GM18505 (cell line): ENCODE measurements at regions not wholly inside any gene's neighbourhood (a gene's known extent, or its start where the extent isn't known, plus 50 kb on each side); places are given as distances from the start of the nearest gene placed in this dataset.

ENCODE experiments used
- ATAC-seq: cut with Tn5 transposase; IDR thresholded peaks from one replicate; pipeline ENCODE4 v1.9.1; 2021; ENCODE audit not compliant: unreplicated experiment
- POLR2A ChIP-seq: IDR thresholded peaks from 4 replicates; pipeline ENCODE4 v1.6.1; 2011; ENCODE audit warnings: borderline replicate concordance; ENCODE audit not compliant: insufficient read depth, insufficient read length; ENCODE audit errors: extremely low read depth

DNA sequence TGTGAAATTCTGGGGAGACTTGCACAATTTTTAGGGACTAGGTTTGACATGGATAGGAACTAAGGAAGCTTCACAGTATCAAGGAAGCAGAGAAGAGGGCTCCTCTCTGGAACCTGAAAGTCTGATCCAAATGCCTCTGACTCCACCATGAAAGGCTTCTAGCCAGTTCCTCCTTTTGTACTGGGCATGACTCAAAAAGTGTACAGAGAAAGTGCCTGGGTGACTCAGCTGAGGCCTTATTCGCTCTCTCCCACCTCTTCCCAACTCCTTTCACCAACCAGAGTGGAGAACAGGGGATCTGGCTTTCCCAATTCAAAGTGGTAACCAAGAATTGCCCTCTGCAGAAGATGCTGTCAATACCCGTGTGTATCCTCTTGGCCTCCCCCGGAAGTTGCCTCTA lies 342.9 kb upstream of the PROK2 start:
- TF ChIP-seq POLR2A, result no peak
- no peak for ATAC-seq

DNA sequence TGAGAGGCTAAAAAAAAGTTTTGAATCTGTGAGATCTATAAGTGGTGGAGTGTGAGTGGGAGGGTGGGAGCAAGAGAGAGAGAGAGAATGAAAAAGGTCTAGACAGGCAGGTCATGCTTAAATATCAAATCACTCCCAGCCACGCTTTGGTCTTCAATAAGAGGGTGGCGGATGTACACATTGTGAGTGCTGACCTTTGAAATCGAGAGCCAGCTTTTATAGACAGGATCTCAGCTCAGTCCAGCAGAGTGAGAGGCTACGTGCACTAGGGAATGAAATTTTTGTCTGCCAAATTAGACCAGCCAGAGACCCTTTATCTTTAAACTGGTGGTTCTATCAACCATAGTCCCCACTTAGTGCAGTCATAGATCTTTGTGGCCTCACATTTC lies 342.3 kb upstream of the PROK2 start:
- TF ChIP-seq POLR2A, result no peak
- no peak for ATAC-seq

DNA sequence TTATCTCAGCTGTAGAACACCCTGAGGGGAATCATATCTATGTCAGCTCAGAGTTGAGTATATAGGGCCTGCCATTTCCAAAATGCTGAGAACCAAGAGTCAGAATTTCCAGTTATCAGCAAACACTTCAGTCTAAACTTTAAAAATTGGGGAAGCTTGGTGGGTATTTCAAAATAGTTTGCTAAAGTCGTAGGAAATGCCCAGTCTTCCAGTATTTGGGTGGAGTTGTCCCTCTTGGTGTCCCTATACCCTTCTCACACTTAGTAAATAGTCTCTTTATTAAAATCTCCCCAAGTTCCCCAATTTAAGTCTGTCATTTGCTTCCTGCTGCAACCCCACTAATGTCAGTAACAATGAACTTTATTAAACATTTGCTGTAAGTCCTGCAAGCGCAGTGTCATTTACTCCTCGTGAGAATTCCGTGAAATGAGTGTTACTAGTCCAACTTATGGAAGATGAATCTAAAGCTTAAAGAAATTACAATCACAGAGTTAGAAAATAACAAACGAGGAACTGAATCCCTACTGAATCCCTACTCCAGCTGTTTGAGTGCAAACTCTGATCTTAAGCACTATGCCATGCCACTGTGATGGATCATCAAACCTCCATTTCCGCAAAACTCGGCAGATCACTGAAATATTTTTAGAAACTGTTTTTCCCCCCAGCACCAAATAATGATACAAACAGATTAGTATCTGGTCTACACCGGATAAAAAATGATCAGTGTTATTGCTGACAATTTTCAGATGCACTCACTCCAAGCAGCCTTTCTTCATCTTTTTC lies 341.7 kb upstream of the PROK2 start:
- no peak for TF ChIP-seq POLR2A
- no peak for ATAC-seq

DNA sequence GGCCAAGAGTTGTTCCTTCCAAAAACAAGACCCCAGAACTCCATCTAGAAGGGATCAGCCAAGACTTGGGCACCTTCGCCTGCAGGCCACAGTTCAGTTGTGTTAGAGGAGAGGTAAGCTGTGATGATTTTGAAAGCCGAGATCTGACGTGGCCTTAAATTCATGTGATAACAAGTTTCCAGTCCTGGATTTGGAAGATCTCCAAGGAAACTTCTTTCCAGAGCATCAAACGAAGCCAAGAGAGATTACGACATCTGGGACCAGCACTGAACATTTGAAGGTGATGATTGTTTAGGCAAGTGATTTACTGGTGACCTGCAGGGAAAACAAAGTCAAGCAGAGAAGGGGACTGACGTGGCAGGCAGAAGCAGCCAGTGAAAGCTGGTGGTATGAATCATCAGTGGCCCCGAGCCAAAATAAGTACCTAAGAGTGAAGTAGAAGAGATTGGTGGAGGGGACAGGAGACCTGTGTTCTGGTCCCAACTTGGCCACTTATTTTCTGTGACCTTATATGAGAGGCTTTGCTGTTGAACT lies 339.0 kb upstream of the PROK2 start:
- ATAC-seq, result peak; percentile 53
- no peak for TF ChIP-seq POLR2A

DNA sequence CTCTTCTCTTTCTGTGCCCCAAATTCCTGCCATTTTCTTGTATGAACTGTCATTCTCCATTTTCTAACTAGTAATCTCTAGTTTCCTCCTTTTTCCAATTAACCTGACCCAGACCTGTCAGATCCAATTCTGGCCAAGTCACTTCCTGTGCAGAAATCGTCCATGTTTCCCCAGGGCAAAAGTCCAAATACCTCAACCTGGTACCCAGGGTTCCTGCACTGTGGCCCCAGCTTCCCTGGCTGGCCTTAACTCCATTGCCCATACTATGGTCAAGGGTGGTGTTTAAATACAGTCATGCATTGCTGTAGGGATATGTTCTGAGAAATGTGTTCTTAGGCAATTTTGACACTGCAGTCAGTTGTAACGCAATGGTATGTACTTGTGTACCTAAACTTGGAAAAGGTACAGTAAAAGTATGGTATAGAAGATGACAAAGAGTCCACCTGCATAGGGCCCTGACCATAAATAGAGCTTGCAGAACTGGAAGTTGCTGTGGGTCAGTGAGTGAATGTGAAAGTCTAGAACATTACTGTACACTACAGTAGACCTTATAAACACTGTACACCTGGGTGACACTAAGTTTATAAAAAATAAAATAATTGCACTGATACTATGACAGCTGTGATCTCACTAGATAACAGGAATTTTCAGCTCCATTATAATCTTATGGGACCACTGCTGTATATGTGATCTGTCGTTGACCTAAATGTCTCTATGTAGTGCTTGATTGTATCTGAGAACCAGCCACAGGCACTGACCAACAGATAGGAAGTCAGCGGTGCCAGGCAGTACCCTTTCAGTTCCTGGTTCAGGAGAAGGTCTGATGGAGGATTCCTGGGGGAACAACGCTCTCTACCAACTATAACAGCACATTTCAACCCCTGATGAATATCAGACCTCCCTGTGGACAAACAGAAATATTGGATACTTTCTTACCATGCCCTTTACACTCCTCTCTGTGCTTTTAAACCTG lies 336.1 kb upstream of the PROK2 start:
- TF ChIP-seq POLR2A, result no peak
- ATAC-seq, result peak; percentile 56

DNA sequence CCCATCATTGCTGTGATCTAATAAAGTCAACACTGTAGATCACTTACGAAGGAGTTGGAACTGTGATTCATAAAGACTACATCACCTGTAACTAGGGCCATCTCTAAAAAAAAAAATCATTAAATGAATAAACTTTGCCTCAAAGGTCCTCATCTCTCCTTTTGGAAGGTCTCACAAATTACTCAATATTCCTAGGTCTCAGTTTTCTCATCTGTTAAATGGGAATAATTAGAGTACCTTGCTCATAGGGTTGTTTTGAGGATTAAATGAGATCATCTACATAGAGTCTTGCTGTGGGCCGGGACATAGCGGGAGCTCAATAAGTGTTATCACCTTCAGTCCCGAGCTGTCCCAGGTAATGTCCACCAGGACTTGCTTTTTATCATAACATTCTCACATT lies 335.1 kb upstream of the PROK2 start:
- no peak for ATAC-seq
- TF ChIP-seq POLR2A, result no peak

DNA sequence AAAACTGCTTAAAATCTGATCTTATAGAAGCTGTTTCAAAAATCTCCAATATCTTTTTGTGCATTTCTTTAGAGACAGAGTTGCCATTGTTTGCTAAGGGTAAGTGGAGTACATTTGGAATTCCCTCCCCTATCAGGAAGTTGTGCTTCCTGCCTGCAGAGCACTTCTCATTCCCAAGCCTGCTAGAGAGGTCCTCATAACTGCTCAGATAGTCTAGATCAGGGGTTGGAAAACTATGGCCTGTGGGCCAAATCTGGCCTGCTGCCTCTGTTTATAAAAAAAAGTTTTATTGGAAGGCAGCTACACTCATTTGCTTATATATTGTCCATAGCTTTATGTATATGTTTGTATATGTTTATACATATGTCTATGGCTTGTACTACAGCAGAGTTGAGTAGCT lies 333.7 kb upstream of the PROK2 start:
- no peak for ATAC-seq
- TF ChIP-seq POLR2A, result no peak

DNA sequence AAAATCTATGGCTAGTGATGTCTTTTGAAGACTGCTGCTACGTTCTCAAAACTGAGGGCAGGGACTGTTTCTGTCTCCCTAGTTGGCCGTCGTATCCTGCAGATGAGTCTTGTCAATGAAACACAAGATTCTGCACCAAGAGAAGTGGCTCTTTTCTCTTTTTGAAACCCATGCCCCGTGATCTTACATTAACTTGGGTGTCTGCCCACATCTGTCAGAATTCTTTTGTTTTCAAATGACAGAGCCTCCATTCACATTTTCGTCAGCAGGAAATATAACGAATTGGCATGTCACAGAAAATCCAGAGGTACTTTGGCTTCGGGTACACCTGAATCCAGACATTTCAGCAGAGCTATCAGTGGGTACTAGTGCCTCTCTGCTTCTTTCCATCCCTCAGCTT lies 331.3 kb upstream of the PROK2 start:
- ATAC-seq, result no peak

DNA sequence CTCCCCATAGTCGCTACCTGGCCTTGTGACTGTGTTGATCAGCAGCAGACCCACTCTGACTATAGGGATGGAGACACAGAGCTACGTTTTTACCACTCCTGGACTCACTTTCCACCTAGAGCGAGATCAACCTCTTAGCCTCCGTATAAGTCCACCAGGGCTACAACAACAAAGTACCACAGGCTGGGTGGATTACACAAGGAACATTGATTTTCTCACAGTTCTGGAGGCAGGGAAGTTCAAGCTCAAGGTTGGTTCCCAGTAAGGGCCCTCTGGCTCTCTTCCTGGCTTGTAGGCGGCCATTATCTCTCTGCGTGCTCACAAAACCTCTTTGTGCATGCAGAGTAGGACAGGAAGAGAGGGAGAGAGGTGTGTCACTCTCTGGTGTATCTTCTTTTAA lies 330.4 kb upstream of the PROK2 start:
- no peak for ATAC-seq
- no peak for TF ChIP-seq POLR2A

More for the DNA sequence above, 331.3 kb upstream of the PROK2 start:
- TF ChIP-seq POLR2A, result no peak

DNA sequence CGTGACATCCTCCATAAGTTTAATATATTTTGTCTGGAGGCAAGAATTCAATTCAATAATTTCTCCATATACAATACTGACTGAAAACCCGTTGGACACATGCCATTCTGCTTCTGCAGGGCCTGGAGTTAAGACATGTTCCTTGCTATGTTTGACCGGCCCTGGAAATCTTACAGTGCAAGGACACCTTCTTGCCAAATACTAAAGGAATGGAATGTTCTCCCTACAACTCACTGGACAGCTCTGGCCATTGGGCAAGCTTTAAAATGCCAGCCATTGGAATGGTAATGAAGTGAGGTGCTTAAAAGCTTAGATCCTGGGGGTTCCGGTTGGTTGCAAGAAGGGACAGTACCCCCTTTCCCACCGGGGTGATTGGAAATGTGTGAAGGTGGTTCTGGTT lies 329.8 kb upstream of the PROK2 start:
- TF ChIP-seq POLR2A, result no peak
- ATAC-seq, result no peak

DNA sequence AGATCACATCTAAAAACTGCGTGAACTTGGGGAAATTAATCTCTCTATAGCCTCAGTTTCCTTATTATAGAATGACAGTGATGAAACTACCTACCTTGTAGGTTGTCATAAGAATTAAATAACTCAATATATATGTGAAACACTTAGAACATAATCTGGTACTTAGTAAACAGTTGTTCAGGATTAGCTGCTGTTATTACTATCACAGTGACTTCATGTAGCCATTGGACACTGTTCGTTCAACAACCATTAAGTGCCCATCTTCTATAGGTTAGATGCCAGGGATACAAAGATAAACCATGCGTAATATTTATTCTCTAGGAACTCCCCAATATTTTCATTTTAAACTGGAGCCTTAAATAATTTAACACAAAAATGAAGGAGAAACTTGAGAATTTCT lies 329.0 kb upstream of the PROK2 start:
- ATAC-seq, result no peak
- no peak for TF ChIP-seq POLR2A

DNA sequence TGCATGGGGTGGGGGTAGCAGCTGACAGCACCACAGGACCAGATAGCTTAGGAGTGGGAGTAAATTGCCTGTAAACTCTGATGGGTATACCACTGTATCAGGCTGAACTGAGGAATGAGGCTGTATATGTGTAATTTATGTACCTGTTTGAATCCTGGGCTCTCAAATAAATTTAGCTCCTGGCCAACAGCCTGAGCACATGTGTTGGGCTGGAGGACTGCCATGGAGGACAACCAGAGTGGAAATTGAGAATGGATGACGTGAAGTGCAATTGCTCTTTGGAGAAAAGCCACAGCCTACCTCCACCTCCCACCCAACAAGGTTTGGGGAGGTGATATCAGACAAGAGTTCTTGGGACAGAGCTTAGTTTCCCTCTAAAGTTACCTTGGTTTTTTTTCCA lies 328.6 kb upstream of the PROK2 start:
- TF ChIP-seq POLR2A, result no peak
- no peak for ATAC-seq

DNA sequence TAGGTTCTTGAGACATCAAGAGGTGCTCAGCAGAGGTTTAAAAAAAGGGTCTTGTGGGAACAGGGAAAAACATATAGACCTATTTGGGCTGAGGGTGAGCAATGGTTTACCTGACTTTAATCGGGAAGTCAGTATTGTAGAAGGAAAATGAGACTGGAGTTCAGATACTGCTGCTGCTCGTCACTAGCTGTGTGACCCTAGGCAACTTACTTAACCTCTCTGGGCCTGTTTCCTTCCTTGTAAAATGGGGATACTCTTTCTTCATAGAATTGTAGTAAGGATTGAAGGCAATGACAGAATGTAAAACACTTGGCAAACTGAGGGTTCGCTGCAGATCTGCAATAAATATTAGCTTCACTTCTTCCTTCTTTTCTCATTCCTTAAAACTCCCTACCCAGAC lies 327.5 kb upstream of the PROK2 start:
- no peak for TF ChIP-seq POLR2A
- no peak for ATAC-seq
